ENCODE measurements at regions not wholly inside any gene's neighbourhood (a gene's known extent, or its start where the extent isn't known, plus 50 kb on each side); places are given as distances from the start of the nearest gene placed in this dataset.

- Histone ChIP-seq H4K91ac (replicated peaks; ENCODE audit: insufficient read length, low read length) (no peak overlapping the region), H3K27me3 (replicated peaks in 1 of 4; ENCODE audit: control insufficient read depth in 3 of 4, extremely low read depth in 1 of 4, insufficient read depth in 3 of 4, low read length in 3 of 4) (no peaks in the 10 kb centered on the region), H3K4me1 (replicated peaks in 1 of 4; ENCODE audit: control insufficient read depth in 3 of 4, insufficient read depth in 4 of 4, low read length in 3 of 4) (no peaks in the 10 kb centered on the region), H2AK5ac (ENCODE audit: low read depth, low read length) (no peak overlapping the region), H2BK5ac (ENCODE audit: low read depth, low read length) (no peak overlapping the region), H2BK120ac (replicated peaks; ENCODE audit: low read depth, low read length) (no peak overlapping the region), H2BK12ac (ENCODE audit: low read depth, low read length) (no peak overlapping the region), H3K36me3 (ENCODE audit: control insufficient read depth in 2 of 4, insufficient read depth in 4 of 4, low read length in 3 of 4) (no peaks in the 10 kb centered on the region), H3K14ac (ENCODE audit: insufficient read length) (no peak overlapping the region), H2BK20ac (ENCODE audit: low read length) (no peak overlapping the region), H3K4ac (replicated peaks; ENCODE audit: insufficient read length, low read depth, low read length) (no peak overlapping the region), H3K56ac (replicated peaks; ENCODE audit: insufficient read length, low read depth, low read length) (no peak overlapping the region), H3K9ac (replicated peaks in 1 of 4; ENCODE audit: extremely low read depth in 1 of 4, low read depth in 3 of 4, low read length in 3 of 4) (no peak overlapping the region), H3K4me3 (ENCODE audit: extremely low read depth in 1 of 4, insufficient read depth in 2 of 4, low read depth in 3 of 4, low read length in 4 of 4) (no peak overlapping the region), H3K79me1 (ENCODE audit: low read depth, low read length) (no peaks in the 10 kb centered on the region), H2AFZ (ENCODE audit: low read length) (no peak overlapping the region), H3K4me2 (ENCODE audit: insufficient read depth in 1 of 2, low read depth in 2 of 2, low read length in 2 of 2) (no peak overlapping the region), H4K8ac (ENCODE audit: extremely low read depth, insufficient read depth, low read length) (no peak overlapping the region), H3K23me2 (ENCODE audit: low read depth, low read length) (no peaks in the 10 kb centered on the region), H3K79me2 (ENCODE audit: control insufficient read depth in 1 of 2, insufficient read depth in 2 of 2, low read length in 2 of 2) (no peaks in the 10 kb centered on the region), H3K18ac (ENCODE audit: extremely low read depth, low read length) (no peak overlapping the region), H4K5ac (ENCODE audit: insufficient read length, low read depth, low read length) (no peak overlapping the region), H3K27ac (ENCODE audit: low read depth, low read length) (no peak overlapping the region), H4K20me1 (replicated peaks in 1 of 2; ENCODE audit: control insufficient read depth in 1 of 2, insufficient read depth in 2 of 2, low read length in 2 of 2) (no peaks in the 10 kb centered on the region), H3K23ac (ENCODE audit: insufficient read length) (no peak overlapping the region), H2BK15ac (ENCODE audit: low read length) (no peak overlapping the region), H3K9me3 (ENCODE audit: insufficient read depth in 2 of 2, low read depth in 1 of 2, low read length in 1 of 2) (no peaks in the 10 kb centered on the region)
- CTCF ChIA-PET (ENCODE audit: partially characterized antibody) = interaction anchor here (0.6 to 2.7 kb wide), 12 partner anchors 14 to 492 kb away, joined by 3 to 11 read pairs (median 3); no protein-coding TSS in a partner anchor
- 88% methylated on average over 8 of the region's 8 CpGs; no CpG with 5 or more reads in 1 of the 2 experiments for WGBS, 2 experiments (ENCODE audit: extremely low coverage in 1 of 2, insufficient coverage in 1 of 2, insufficient read length in 1 of 2, insufficient replicate concordance in 2 of 2, low coverage in 1 of 2, low lambda C conversion rate in 2 of 2, missing lambda C conversion rate in 1 of 2)
- POLR2A ChIA-PET (ENCODE audit: partially characterized antibody) = no interaction called here
- DNase-seq (ENCODE audit: low read depth in 1 of 2, low spot score in 2 of 2) (no peak), FAIRE-seq (no peak)
- TF ChIP-seq SAP30 (IDR thresholded peaks at IDR 0.05; ENCODE audit: insufficient read depth, insufficient replicate concordance, low read length) = no peak
- no peak for TF ChIP-seq EGR1 (IDR thresholded peaks at IDR 0.05; ENCODE audit: borderline replicate concordance, low read depth, low read length)
- TF ChIP-seq KDM1A (IDR thresholded peaks at IDR 0.05; ENCODE audit: borderline replicate concordance, low read length) = no peak
- no peak for TF ChIP-seq EP300 (IDR thresholded peaks at IDR 0.05; ENCODE audit: borderline replicate concordance in 1 of 2, low read depth in 2 of 2, low read length in 2 of 2)
- TF ChIP-seq SIN3A (conservative IDR thresholded peaks at IDR 0.05 in 1 of 2, IDR thresholded peaks at IDR 0.05 in 1 of 2; ENCODE audit: low read depth in 1 of 2, low read length in 2 of 2) = no peak
- no peak for TF ChIP-seq GTF2F1 (IDR thresholded peaks at IDR 0.05; ENCODE audit: borderline replicate concordance, low read depth, low read length)
- no peak for TF ChIP-seq USF2 (IDR thresholded peaks at IDR 0.05; ENCODE audit: low read length)
- TF ChIP-seq CHD2 (IDR thresholded peaks at IDR 0.05; ENCODE audit: low read length) = no peak
- TF ChIP-seq JUN (IDR thresholded peaks at IDR 0.05; ENCODE audit: low read depth, low read length) = no peak
- TF ChIP-seq EZH2 (IDR thresholded peaks at IDR 0.05; ENCODE audit: low read depth, low read length, severe bottlenecking) = no peak
- no peak for TF ChIP-seq RBBP5 (IDR thresholded peaks at IDR 0.05; ENCODE audit: borderline replicate concordance, low read depth, low read length)
- TF ChIP-seq SRF (IDR thresholded peaks at IDR 0.05; ENCODE audit: low read depth, low read length) = no peak
- TF ChIP-seq NRF1 (IDR thresholded peaks at IDR 0.05; ENCODE audit: low read depth, low read length) = no peak
- TF ChIP-seq CHD1 (IDR thresholded peaks at IDR 0.05; ENCODE audit: low read depth, low read length) = no peak
Measured at GRCh38 chr4:112029771-112030171, 115.5 kb upstream of the FAM241A start.
